Muscle of leg (tissue), 3 donors: ENCODE measurements at regions not wholly inside any gene's neighbourhood (a gene's known extent, or its start where the extent isn't known, plus 50 kb on each side); places are given as distances from the start of the nearest gene placed in this dataset.

Source experiments
- DNase-seq: peaks from one replicate; pipeline ENCODE4 v3.0.0; 2013
- H3K27ac ChIP-seq: one replicate; pipeline ENCODE4 v1.5.1; 2013; ENCODE audit warnings: mild to moderate bottlenecking, low read length, control low read depth
- H3K27me3 ChIP-seq: one replicate; pipeline ENCODE4 v1.6.1; 2013; ENCODE audit warnings: low read length; ENCODE audit not compliant: control insufficient read depth, insufficient read depth
- H3K36me3 ChIP-seq: one replicate; pipeline ENCODE4 v1.6.1; 2013; ENCODE audit warnings: low read length; ENCODE audit not compliant: control insufficient read depth, insufficient read depth
- H3K4me1 ChIP-seq: one replicate; pipeline ENCODE4 v1.6.1; 2013; ENCODE audit warnings: low read length; ENCODE audit not compliant: control insufficient read depth, insufficient read depth
- H3K4me3 ChIP-seq: one replicate; pipeline ENCODE4 v1.5.1; 2013; ENCODE audit warnings: low read length, control low read depth
- H3K9me3 ChIP-seq: replicated peaks from 2 replicates; pipeline ENCODE4 v1.6.1; 2013; ENCODE audit warnings: low read depth, low read length; ENCODE audit not compliant: control insufficient read depth
- WGBS: methylation state at CpG from one replicate; pipeline ENCODE4 v1.1.5; 2013; ENCODE audit warnings: missing lambda C conversion rate; ENCODE audit not compliant: insufficient coverage; 5-methylcytosine and 5-hydroxymethylcytosine counted together

GRCh38 chrX:5176766-5177165 lies 1051.9 kb downstream of the NLGN4X start:
- Histone ChIP-seq H3K36me3 (no peaks in the 10 kb centered on the region), H3K4me3 (no peak overlapping the region), H3K9me3 (no peaks in the 10 kb centered on the region), H3K4me1 (no peaks in the 10 kb centered on the region), H3K27me3 (no peaks in the 10 kb centered on the region), H3K27ac (no peak overlapping the region)
- no CpG with 5 or more reads among the region's 1 CpG for WGBS
- DNase-seq, result no peak

GRCh38 chrX:5163663-5164062 lies 1065.0 kb downstream of the NLGN4X start:
- WGBS, result 100% methylated on average over 1 of the region's 1 CpG

GRCh38 chrX:5155301-5155700 lies 1073.4 kb downstream of the NLGN4X start:
- DNase-seq, result no peak
- H3K9me3 ChIP-seq, result no peaks in the 10 kb centered on the region
- H3K4me3 ChIP-seq, result no peak overlapping the region
- H3K36me3 ChIP-seq, result no peaks in the 10 kb centered on the region
- no peaks in the 10 kb centered on the region for H3K27me3 ChIP-seq
- no peak overlapping the region for H3K27ac ChIP-seq
- no CpG with 5 or more reads among the region's 3 CpGs for WGBS
- H3K4me1 ChIP-seq, result no peaks in the 10 kb centered on the region

More at GRCh38 chrX:5163663-5164062, 1065.0 kb downstream of the NLGN4X start:
- DNase-seq, result no peak
- H3K9me3 ChIP-seq, result no peaks in the 10 kb centered on the region
- no peaks in the 10 kb centered on the region for H3K4me1 ChIP-seq
- no peaks in the 10 kb centered on the region for H3K36me3 ChIP-seq
- no peak overlapping the region for H3K4me3 ChIP-seq
- H3K27ac ChIP-seq, result no peak overlapping the region
- peaks cover 2% of the 10 kb centered on the region for H3K27me3 ChIP-seq

GRCh38 chrX:5145957-5146356 lies 1082.7 kb downstream of the NLGN4X start:
- H3K36me3 ChIP-seq, result no peaks in the 10 kb centered on the region
- no peak for DNase-seq
- no peak overlapping the region for H3K27ac ChIP-seq
- no peaks in the 10 kb centered on the region for H3K27me3 ChIP-seq
- no peaks in the 10 kb centered on the region for H3K9me3 ChIP-seq
- H3K4me3 ChIP-seq, result no peak overlapping the region
- 29% methylated on average over 1 of the region's 4 CpGs for WGBS
- no peaks in the 10 kb centered on the region for H3K4me1 ChIP-seq

GRCh38 chrX:5142644-5143043 lies 1086.0 kb downstream of the NLGN4X start:
- H3K4me1 ChIP-seq, result no peaks in the 10 kb centered on the region
- no peak overlapping the region for H3K27ac ChIP-seq
- 89% methylated on average over 6 of the region's 7 CpGs for WGBS
- DNase-seq, result no peak
- no peaks in the 10 kb centered on the region for H3K9me3 ChIP-seq
- no peaks in the 10 kb centered on the region for H3K36me3 ChIP-seq
- no peaks in the 10 kb centered on the region for H3K27me3 ChIP-seq
- H3K4me3 ChIP-seq, result no peak overlapping the region

- WGBS, result 89% methylated on average over 2 of the region's 4 CpGs
- Histone ChIP-seq H3K27me3 (no peaks in the 10 kb centered on the region), H3K9me3 (no peaks in the 10 kb centered on the region), H3K36me3 (no peaks in the 10 kb centered on the region), H3K4me1 (no peaks in the 10 kb centered on the region), H3K27ac (no peak overlapping the region), H3K4me3 (no peak overlapping the region)
- no peak for DNase-seq
Measured at GRCh38 chrX:5122181-5122678, 1106.4 kb downstream of the NLGN4X start.

GRCh38 chrX:5117816-5118215 lies 1110.9 kb downstream of the NLGN4X start:
- Histone ChIP-seq H3K4me1 (no peaks in the 10 kb centered on the region), H3K27me3 (no peaks in the 10 kb centered on the region), H3K27ac (no peak overlapping the region), H3K9me3 (no peaks in the 10 kb centered on the region), H3K36me3 (no peaks in the 10 kb centered on the region), H3K4me3 (no peak overlapping the region)
- whole genome bisulfite sequencing, result no CpG with 5 or more reads among the region's 4 CpGs
- DNase-seq, result peak; percentile 36

GRCh38 chrX:5113128-5113527 lies 1115.5 kb downstream of the NLGN4X start:
- H3K36me3 ChIP-seq, result no peaks in the 10 kb centered on the region
- WGBS, result 33% methylated on average over 1 of the region's 6 CpGs

GRCh38 chrX:5100004-5100403 lies 1128.7 kb downstream of the NLGN4X start:
- H3K27me3 ChIP-seq, result no peaks in the 10 kb centered on the region
- H3K36me3 ChIP-seq, result no peaks in the 10 kb centered on the region
- H3K4me1 ChIP-seq, result no peaks in the 10 kb centered on the region
- no peak overlapping the region for H3K27ac ChIP-seq
- H3K9me3 ChIP-seq, result no peaks in the 10 kb centered on the region
- no peak overlapping the region for H3K4me3 ChIP-seq
- 100% methylated on average over 1 of the region's 8 CpGs for WGBS
- no peak for DNase-seq

More at GRCh38 chrX:5113128-5113527, 1115.5 kb downstream of the NLGN4X start:
- H3K4me3 ChIP-seq, result no peak overlapping the region
- no peaks in the 10 kb centered on the region for H3K27me3 ChIP-seq
- H3K27ac ChIP-seq, result no peak overlapping the region
- DNase-seq, result no peak
- H3K4me1 ChIP-seq, result no peaks in the 10 kb centered on the region
- H3K9me3 ChIP-seq, result no peaks in the 10 kb centered on the region

- H3K27ac ChIP-seq, result no peak overlapping the region
- no peaks in the 10 kb centered on the region for H3K36me3 ChIP-seq
- peaks cover 2% of the 10 kb centered on the region for H3K27me3 ChIP-seq
- H3K4me1 ChIP-seq, result no peaks in the 10 kb centered on the region
- WGBS, result no CpG with 5 or more reads among the region's 2 CpGs
- DNase-seq, result no peak
- no peak overlapping the region for H3K4me3 ChIP-seq
- H3K9me3 ChIP-seq, result no peaks in the 10 kb centered on the region
Measured at GRCh38 chrX:5086388-5086787, 1142.3 kb downstream of the NLGN4X start.

GRCh38 chrX:5084279-5084678 lies 1144.4 kb downstream of the NLGN4X start:
- 40% methylated on average over 1 of the region's 6 CpGs for WGBS
- Histone ChIP-seq H3K36me3 (no peaks in the 10 kb centered on the region), H3K27ac (no peak overlapping the region), H3K9me3 (no peaks in the 10 kb centered on the region), H3K27me3 (peaks cover 2% of the 10 kb centered on the region), H3K4me1 (no peaks in the 10 kb centered on the region), H3K4me3 (no peak overlapping the region)
- peak; percentile 26 for DNase-seq
